Embryonic facial prominence (tissue), 1 donor: ENCODE measurements at regions not wholly inside any gene's neighbourhood (a gene's known extent, or its start where the extent isn't known, plus 50 kb on each side); places are given as distances from the start of the nearest gene placed in this dataset.
"Not testable (repeated sequence)": the region's sequence is repeated elsewhere in the genome, so short reads cannot be mapped to it uniquely, and the experiment has no call there.

ENCODE experiments used
- DNase-seq: peaks from one replicate; pipeline ENCODE4 v3.0.0-alpha.2; 2016; ENCODE audit errors: extremely low spot score

DNA sequence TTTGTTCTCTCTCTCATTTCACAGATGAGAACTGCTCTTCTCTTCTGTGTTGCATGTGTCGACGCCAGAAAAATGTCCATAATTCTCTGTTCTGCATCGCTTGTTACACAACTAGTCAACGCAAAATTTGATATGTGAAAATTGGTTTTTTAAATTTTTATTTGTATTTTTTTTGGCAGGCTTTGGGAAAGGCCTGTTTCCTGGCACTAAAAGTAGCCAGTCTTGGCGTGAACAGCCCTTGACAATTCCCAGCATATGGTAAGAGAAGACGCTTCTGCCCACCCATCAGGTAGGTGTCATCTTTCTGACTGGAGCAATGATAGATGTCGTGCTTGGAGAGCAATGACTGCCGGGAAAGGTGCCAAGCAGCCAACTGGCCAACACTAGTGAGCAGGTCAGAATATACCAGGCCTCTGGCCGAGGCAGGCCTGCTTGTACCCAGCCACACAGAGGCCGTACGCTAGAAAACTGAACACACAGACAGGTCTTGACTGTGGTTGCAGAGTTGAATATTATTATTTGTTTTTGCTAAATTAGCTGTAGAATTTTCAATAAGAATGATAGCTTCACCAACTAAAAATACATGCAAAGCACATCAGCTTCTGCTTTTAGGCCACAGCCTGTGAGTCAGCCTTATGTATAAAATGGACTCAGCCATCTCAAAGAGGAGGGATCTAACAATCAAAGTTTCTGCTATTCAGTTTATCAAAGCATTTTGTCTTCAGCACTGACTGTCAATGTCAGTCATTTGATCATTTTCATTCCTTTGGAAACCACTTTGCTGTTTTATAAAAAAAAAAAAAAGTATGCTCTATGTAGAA, 837.5 kb downstream of the MCTP2 start:
- DNase-seq: no peak

GRCh38 chr15:95075792-95076677, 844.7 kb downstream of the MCTP2 start:
- no peak for DNase-seq

GRCh38 chr15:95076678-95076990, 845.3 kb downstream of the MCTP2 start:
- DNase-seq: no peak

DNA sequence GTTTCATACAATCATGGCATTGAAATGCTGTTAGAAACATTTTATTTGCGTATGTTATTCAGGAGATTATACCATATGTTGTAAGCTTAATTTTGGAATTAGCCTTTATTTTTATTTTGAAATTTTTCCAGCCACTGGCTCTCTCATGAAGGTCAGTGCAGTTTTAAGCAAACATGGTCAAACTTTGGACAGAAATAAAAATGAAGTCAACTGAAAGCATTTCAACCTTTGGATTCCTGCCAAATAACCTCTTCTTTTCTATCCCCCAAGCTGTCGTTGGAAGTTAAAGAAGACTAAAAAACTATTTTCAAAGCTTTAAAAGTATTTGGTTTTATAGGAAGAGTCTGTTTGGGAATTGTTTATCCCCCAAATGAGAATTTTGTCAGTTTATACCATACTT, 846.6 kb downstream of the MCTP2 start:
- no peak for DNase-seq

GRCh38 chr15:95080228-95080627, 848.9 kb downstream of the MCTP2 start:
- not testable (repeated sequence) for DNase-seq

GRCh38 chr15:95085056-95085455, 853.7 kb downstream of the MCTP2 start:
- no peak for DNase-seq

DNA sequence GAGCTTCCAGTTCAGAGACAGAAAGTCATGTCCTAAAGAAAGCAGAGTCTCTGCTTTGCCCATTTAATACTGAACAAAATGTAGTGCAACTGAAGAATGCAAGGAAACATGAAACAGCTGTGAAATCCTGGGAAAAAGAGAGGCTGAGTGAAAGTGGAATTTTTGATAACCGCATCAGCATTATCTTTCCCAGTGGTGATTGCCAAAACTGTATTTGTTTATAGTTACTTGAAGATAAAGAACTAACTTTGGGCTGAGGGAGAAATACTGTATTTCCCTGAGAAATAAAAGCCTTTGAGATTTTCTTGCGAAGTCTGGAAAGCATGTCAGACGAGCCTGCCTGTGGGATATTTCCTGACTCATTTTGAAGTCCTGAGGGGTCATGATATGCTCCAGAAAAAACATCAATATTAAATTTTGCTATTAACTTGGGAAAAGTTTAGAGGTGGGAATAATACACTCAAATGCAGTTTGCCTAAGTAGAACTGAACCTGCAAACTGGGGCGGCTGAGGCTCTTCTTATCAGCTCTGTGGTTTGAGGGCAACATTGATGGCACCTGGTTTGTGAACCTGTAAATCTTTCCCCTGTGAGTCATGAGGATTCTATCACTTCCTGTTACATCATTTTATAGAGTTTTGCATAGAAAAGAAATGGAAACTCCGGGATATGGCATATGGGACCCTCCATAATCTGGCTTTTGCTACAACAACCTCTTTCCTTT, 855.3 kb downstream of the MCTP2 start:
- DNase-seq: no peak

GRCh38 chr15:95087253-95087609, 855.9 kb downstream of the MCTP2 start:
- no peak for DNase-seq

GRCh38 chr15:95091444-95091843, 860.1 kb downstream of the MCTP2 start:
- DNase-seq: no peak

GRCh38 chr15:95095250-95095649, 863.9 kb downstream of the MCTP2 start:
- DNase-seq: no peak

DNA sequence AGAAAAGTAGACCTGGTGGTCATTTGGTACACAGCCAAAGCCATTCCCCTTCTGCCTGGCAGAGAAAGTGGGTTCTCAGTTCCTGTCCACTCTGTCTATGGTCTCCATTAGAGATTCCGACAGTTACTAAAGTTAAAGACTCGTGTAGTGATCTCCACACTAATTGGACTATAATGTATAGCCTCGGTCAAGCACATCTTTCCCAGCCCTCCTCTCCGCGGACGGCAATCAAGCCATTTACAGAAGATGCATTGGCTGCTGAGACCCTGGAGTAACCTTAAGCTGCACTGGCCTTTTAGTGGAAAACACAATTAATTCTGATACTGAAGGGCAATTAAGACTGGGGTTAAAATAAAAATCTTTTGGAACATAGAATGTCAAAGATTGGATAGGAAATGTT, 865.3 kb downstream of the MCTP2 start:
- DNase-seq: no peak

- DNase-seq: no peak
Measured at GRCh38 chr15:95097361-95097760, 866.0 kb downstream of the MCTP2 start.

DNA sequence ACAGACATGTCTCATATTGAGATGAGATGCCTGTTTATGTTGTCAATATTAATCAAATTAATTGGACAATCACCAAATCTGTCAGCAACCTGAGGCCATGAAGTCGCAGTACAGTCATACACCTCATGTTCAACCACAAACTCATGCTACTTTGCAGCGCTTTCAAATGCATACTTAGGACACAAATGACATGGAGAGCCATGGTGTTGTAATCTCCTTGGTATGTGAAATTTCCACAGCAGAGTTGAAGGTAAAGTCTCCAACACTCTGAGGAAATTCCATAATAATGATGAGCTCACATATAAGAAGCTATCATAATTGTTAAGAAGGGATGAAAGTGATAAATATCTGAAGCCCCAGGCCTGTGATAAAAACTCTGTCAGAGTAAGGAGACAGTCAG, 873.9 kb downstream of the MCTP2 start:
- no peak for DNase-seq

DNA sequence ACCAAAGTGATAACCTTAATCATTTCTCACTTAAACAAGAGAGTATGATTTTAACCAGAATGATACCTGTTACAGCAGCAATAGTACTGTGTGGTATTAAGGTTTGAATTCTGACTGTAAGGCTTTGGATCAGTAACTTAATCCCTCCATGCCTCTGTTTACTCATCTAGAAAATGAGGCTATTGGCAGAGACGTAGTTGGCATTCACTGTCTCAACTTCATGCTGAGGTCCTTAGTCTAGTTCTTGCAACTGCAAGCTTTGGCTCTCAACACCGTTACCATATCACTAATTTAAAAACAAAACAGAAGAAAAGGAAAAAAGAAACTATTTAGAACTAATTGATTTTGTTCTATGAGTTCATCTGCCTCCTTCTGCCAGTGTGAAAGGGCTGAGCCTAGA, 875.4 kb downstream of the MCTP2 start:
- no peak for DNase-seq

DNA sequence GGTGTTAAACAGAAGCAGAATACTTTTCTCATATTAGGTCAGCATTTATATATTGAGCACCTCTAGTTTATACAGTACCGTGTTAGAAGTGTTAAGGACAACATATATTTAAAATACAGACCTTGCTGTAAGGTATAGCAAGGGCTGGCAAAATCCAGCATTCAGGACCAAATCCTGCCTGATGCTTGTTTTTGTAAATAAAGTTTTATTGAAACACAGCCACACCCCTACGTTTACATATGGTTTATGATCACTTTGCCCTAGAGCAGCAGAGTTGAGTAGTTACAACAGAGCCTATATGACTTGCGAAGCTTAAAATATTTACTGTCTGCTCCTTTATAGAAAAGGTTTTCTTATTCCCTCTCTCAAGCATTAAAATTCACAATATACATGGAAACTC, 877.3 kb downstream of the MCTP2 start:
- no peak for DNase-seq

DNA sequence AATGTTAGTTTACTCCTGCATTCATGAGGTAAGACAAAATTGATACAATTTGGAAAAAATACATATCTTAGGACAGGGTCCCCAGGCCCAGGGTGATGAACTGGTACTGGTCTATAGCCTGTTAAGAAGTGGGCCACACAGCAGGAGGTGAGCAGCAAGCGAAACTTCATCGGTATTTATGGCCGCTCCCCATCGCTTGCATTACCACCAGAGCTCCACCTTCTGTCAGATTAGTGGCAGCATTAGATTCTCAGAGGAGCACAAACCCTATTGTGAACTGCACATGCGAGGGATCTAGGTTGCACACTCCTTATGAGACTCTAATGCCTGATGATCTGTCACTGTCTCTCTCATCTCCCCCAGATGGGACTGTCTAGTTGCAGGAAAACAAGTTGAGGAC, 880.6 kb downstream of the MCTP2 start:
- no peak for DNase-seq

DNA sequence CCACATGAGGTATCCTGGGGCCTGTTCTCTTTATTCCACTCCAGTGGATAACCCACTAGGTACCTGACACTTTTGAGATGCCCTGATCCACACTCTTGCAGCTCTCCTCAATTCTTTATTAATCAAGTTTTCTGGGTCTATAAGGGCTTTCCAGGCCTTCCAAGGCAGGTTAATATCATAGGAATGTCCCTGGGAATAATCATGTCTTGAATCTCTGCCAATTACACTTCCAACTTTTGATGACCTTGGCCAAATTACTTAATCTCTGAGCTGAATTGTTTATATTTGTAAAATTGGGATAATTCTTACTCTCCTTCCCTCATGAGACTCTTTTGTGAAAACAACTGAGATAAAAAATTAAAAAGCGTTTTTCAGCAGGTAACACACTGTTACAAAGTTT, 881.7 kb downstream of the MCTP2 start:
- no peak for DNase-seq

GRCh38 chr15:95119041-95119610, 887.8 kb downstream of the MCTP2 start:
- no peak for DNase-seq

DNA sequence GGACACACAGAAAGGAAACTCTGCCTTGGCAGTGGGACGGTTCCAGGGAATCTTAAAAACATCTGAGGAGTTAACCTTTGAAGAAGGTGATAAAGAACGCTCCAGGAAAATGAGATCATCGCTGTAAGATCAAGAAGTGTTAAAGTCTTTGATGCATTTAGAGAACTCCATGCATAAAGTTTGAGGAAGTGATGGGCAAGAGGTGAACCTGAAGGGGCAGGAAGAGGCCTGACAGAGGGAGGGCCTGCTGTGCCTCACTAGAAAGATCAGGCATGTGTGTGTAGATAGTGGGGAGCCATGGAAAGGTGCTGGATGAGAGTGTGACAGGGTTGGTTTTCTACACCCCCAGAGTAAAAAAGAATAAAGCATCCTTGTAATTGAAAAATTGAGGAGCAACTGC, 889.2 kb downstream of the MCTP2 start:
- no peak for DNase-seq

GRCh38 chr15:95121191-95121590, 889.8 kb downstream of the MCTP2 start:
- no peak for DNase-seq

GRCh38 chr15:95125803-95126202, 894.4 kb downstream of the MCTP2 start:
- no peak for DNase-seq

- DNase-seq: no peak
Measured at GRCh38 chr15:95127356-95127755, 896.0 kb downstream of the MCTP2 start.
